ENCODE measurements at regions not wholly inside any gene's neighbourhood (a gene's known extent, or its start where the extent isn't known, plus 50 kb on each side); places are given as distances from the start of the nearest gene placed in this dataset.

- no peak for TF ChIP-seq CTCF (IDR thresholded peaks at IDR 0.05)
- no peak for TF ChIP-seq POLR2A (IDR thresholded peaks at IDR 0.05)
Measured at GRCh38 chr1:79460773-79461436, 454.4 kb upstream of the ADGRL4 start.
